ENCODE measurements at regions not wholly inside any gene's neighbourhood (a gene's known extent, or its start where the extent isn't known, plus 50 kb on each side); places are given as distances from the start of the nearest gene placed in this dataset.

DNA sequence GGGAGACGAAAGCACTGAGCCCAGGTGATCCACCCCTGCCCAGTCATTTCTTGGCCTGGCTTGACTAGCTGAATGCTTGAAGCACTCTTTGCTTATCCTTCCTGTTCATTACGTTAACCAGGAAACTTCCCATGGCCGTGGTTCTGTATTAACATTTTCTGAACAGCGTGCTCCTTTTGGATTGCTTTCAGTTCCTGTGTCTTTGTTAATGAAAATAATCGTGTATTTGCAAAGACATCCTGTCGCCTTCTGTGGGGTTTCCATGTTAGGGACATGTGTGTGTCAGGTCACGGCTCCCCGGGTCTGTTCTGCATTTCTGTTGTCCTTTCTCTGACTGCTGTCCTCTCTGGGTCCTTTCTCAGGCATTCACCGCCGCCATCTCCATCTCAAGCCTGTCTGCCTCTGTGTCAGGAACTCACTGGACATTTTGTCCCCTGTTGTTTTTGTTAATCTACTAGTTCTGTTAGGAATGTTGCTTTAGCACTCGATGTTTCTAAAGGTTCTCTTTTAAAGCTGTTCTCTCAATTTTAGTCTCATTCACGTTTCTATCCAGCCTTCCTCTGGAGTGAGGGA is 434.1 kb upstream of the HS6ST1 start:
- Histone ChIP-seq H4K20me1 (no peaks in the 10 kb centered on the region), H3K9me3 (replicated peaks in 1 of 11) (no peaks in the 10 kb centered on the region), H3K9ac (peak overlapping the region in 9 of 11 experiments; percentile 16 to 75 (median 65); a peak in 17 of 22 replicates), H3K4me2 (peak overlapping the region; percentile 77 to 96 (median 87)), H3K36me3 (no peaks in the 10 kb centered on the region), H3K4me3 (no peak overlapping the region), H3K27me3 (no peaks in the 10 kb centered on the region), H3K27ac (peak overlapping the region in 9 of 11 experiments; percentile 61 to 87 (median 82); a peak in 18 of 22 replicates), H3K4me1 (peaks cover 46 to 71% (median 67%) of the 10 kb centered on the region in 10 experiments)
- TF ChIP-seq Cebpa-rat (IDR thresholded peaks at IDR 0.05): no peak

DNA sequence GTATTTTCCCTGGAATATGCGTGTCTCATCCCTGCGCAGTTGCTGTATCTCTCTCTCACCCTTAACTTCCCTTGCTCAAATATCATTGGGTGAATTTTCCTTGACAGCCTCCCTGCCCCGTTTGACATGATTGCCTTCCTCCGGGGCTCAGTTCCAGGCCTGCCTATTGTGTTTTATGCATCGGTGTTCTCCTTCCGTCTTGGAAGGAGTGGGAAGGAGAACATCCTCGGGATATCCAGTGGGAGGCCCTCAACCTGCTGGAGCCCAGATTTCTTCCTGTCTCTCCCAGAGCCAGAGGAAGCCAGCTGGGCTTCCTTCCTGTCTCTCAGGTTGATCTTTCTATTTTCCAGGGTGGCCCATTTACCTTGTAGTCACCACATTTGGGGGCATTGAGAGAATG is 434.7 kb upstream of the HS6ST1 start:
- peak overlapping the region in 9 of 11 experiments; percentile 61 to 87 (median 82); a peak in 18 of 22 replicates for H3K27ac ChIP-seq

DNA sequence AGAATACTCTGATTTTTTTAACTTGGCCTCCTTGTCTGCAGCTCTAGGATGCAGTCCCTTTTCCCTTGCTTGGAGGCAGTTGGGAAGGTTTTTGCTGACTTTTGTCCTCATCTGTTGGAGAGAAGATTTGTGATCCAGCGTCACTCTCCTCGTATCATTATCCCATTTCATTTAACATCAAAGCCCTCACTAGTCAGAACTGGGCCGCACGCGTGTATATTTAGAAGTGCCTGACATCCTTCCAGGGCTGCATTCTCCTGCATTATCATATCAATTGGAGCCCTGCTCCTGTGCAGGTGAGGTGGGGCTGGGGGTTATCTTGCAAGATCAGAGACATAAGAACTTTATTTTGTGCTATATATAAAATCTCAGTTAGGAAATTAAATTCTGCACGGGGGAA is 435.1 kb upstream of the HS6ST1 start:
- Histone ChIP-seq H3K27ac (peak overlapping the region in 9 of 11 experiments; percentile 61 to 87 (median 82); a peak in 18 of 22 replicates), H3K4me3 (peak overlapping the region in 3 of 10 experiments; percentile 4 to 13 (median 9); a peak in 4 of 20 replicates), H3K27me3 (no peaks in the 10 kb centered on the region), H3K4me2 (peak overlapping the region; percentile 77 to 96 (median 87)), H3K4me1 (peaks cover 46 to 72% (median 67%) of the 10 kb centered on the region in 10 experiments), H4K20me1 (no peaks in the 10 kb centered on the region), H3K36me3 (no peaks in the 10 kb centered on the region), H3K9ac (peak overlapping the region in 9 of 11 experiments; percentile 16 to 75 (median 65); a peak in 16 of 22 replicates), H3K9me3 (replicated peaks in 1 of 11) (no peaks in the 10 kb centered on the region)
- TF ChIP-seq Cebpa-rat (IDR thresholded peaks at IDR 0.05): no peak

More for the DNA sequence above, 434.7 kb upstream of the HS6ST1 start:
- H3K4me2 ChIP-seq: peak overlapping the region; percentile 77 to 96 (median 87)
- peak overlapping the region in 3 of 10 experiments; percentile 4 to 13 (median 9); a peak in 2 of 20 replicates for H3K4me3 ChIP-seq
- no peaks in the 10 kb centered on the region for H3K36me3 ChIP-seq
- H3K27me3 ChIP-seq: no peaks in the 10 kb centered on the region
- H4K20me1 ChIP-seq: no peaks in the 10 kb centered on the region
- peaks cover 46 to 72% (median 67%) of the 10 kb centered on the region in 10 experiments for H3K4me1 ChIP-seq
- peak overlapping the region in 9 of 11 experiments; percentile 16 to 75 (median 65); a peak in 17 of 22 replicates for H3K9ac ChIP-seq
- TF ChIP-seq Cebpa-rat (IDR thresholded peaks at IDR 0.05): no peak
- H3K9me3 ChIP-seq (replicated peaks in 1 of 11): no peaks in the 10 kb centered on the region

DNA sequence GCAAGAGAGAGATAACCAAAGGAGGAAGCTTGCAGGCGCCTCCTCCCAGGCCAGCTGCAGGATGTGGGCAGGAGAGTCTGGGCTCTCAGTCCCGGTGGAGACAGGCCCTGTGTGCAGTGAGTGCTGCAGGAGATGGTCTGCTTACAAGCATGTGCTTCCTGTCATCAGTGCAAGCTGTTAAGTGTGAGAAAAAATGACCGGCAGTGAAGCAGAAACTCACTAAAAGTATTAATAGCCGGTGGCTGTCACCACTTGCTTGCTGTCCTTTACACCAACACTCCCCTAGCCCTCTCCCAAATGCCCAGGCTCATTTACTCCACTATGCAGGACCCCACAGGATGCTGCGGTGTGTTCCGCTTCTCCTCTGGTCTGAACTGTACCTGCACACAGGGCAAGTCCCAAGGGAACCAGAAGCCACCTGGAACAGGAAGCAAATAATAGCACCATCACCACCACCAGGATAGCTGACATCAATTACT is 435.6 kb upstream of the HS6ST1 start:
- no peaks in the 10 kb centered on the region for H4K20me1 ChIP-seq
- H3K27ac ChIP-seq: peak overlapping the region in 10 of 11 experiments; percentile 30 to 87 (median 80); a peak in 19 of 22 replicates
- H3K27me3 ChIP-seq: no peaks in the 10 kb centered on the region
- H3K4me3 ChIP-seq: peak overlapping the region in 6 of 10 experiments; percentile 15 to 42 (median 33); a peak in 8 of 20 replicates
- peak overlapping the region in 9 of 11 experiments; percentile 20 to 75 (median 58); a peak in 15 of 22 replicates for H3K9ac ChIP-seq
- H3K4me1 ChIP-seq: peaks cover 46 to 72% (median 67%) of the 10 kb centered on the region in 10 experiments
- TF ChIP-seq Cebpa-rat (IDR thresholded peaks at IDR 0.05): 0 out of 22 replicates have a peak, but pooled peaks of 1 of the 11 experiments have one; percentile 14
- H3K36me3 ChIP-seq: no peaks in the 10 kb centered on the region
- peak overlapping the region; percentile 77 to 96 (median 87) for H3K4me2 ChIP-seq
- H3K9me3 ChIP-seq (replicated peaks in 1 of 11): no peaks in the 10 kb centered on the region

DNA sequence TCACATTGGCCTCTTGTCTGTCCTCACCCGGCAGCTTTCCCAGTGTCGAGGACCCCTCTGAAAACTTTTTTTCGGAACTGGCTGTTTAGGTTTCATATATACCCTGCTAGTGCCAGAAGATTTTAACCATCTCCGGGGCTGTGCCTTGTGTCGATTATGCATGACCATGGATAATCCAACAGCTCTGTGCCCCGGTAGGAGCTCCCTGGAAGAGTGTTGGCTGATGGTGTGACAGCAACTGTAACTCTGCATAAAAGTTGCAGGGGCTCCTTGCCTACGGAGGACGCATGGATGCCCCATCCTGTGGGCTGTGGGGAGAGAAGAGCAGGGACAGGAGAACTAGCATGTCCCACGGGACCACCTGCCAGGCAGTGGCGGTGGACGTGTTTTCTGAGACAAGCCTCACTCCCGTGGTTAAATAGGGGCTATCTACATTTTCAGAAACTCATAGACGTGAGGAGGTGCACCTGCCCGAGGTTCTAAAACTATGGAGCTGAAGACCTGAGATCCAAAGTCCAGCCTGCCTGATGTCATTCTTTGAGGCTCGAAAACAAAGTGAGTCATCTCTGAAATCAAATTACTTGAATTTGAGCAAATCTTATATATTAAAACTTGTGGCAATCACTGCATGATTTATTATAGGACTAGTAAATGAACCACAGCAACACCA is 437.2 kb upstream of the HS6ST1 start:
- no peaks in the 10 kb centered on the region for H3K36me3 ChIP-seq
- H3K4me2 ChIP-seq: peak overlapping the region; percentile 77 to 96 (median 87)
- peaks cover 40 to 62% (median 57%) of the 10 kb centered on the region in 10 experiments for H3K4me1 ChIP-seq
- H3K4me3 ChIP-seq: peak overlapping the region in 3 of 10 experiments; percentile 35 to 49 (median 42); a peak in 3 of 20 replicates
- no peaks in the 10 kb centered on the region for H4K20me1 ChIP-seq
- peaks cover 0 to 8% (median 4%) of the 10 kb centered on the region in 11 experiments; a peak in 8 of 22 replicates for H3K9me3 ChIP-seq (replicated peaks in 1 of 11)
- peak overlapping the region in 3 of 11 experiments; percentile 5 to 67 (median 67); a peak in 4 of 22 replicates for H3K9ac ChIP-seq
- peak overlapping the region in 3 of 11 experiments; percentile 77 to 87 (median 87); a peak in 4 of 22 replicates for H3K27ac ChIP-seq
- H3K27me3 ChIP-seq: no peaks in the 10 kb centered on the region
- TF ChIP-seq Cebpa-rat (IDR thresholded peaks at IDR 0.05): no peak

DNA sequence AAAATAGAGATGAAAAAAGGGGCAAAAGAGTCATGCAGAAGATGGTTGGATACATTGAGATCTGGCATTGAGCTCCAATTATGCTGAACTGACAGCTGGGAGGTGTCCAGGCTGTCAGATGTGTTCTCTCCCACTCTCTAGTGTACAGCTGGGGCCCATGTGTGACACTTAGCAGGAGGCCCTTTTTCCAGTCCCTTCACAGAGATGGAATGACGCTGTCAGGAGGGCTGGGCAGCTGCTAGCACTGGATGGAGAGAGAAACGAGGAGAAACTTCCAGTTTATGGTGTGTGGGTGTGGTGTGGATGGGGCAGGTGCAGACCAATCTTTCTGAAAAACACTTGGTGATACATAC is 437.7 kb upstream of the HS6ST1 start:
- peaks cover under 1 to 13% (median 5%) of the 10 kb centered on the region in 11 experiments; a peak in 11 of 22 replicates for H3K9me3 ChIP-seq (replicated peaks in 1 of 11)
- H3K36me3 ChIP-seq: no peaks in the 10 kb centered on the region
- peaks cover 40 to 56% (median 52%) of the 10 kb centered on the region in 10 experiments for H3K4me1 ChIP-seq
- H3K9ac ChIP-seq: no peak overlapping the region
- H3K27ac ChIP-seq: no peak overlapping the region
- no peaks in the 10 kb centered on the region for H3K27me3 ChIP-seq
- no peaks in the 10 kb centered on the region for H4K20me1 ChIP-seq
- no peak overlapping the region for H3K4me3 ChIP-seq
- no peak for TF ChIP-seq Cebpa-rat (IDR thresholded peaks at IDR 0.05)
- H3K4me2 ChIP-seq: peak overlapping the region in 9 of 11 experiments; percentile 77 to 96 (median 86); a peak in 13 of 22 replicates

DNA sequence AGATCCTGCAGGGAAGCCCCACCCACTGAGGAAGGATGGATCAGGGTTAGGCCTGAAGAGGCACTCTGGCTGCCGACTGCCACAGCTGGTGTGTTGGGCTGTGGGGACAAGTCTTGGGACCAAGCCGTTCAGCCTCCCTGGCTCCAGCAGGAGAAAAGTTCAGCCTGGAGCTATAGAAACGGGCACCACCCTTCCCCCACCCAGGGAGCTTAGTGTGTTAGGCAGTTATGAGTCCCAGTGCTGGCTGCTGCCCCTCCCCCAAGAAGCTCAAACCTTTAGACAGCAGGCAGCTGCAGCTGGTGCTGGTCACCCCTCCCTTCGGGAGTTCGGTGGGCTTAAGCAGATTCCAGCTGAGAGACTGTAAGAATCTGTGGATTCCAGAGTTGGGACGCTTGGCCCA is 447.1 kb upstream of the HS6ST1 start:
- H3K36me3 ChIP-seq: no peaks in the 10 kb centered on the region
- H4K20me1 ChIP-seq: no peaks in the 10 kb centered on the region
- peaks cover 25 to 43% (median 31%) of the 10 kb centered on the region in 11 experiments for H3K9me3 ChIP-seq (replicated peaks in 1 of 11)
- TF ChIP-seq Cebpa-rat (IDR thresholded peaks at IDR 0.05): no peak
- H3K4me2 ChIP-seq: peak overlapping the region in 7 of 11 experiments; percentile 2 to 39 (median 26); a peak in 8 of 22 replicates
- H3K27me3 ChIP-seq: no peaks in the 10 kb centered on the region
- H3K9ac ChIP-seq: no peak overlapping the region
- H3K4me3 ChIP-seq: no peak overlapping the region
- H3K27ac ChIP-seq: no peak overlapping the region
- H3K4me1 ChIP-seq: peaks cover 0 to 9% (median 2%) of the 10 kb centered on the region in 10 experiments; a peak in 11 of 20 replicates

DNA sequence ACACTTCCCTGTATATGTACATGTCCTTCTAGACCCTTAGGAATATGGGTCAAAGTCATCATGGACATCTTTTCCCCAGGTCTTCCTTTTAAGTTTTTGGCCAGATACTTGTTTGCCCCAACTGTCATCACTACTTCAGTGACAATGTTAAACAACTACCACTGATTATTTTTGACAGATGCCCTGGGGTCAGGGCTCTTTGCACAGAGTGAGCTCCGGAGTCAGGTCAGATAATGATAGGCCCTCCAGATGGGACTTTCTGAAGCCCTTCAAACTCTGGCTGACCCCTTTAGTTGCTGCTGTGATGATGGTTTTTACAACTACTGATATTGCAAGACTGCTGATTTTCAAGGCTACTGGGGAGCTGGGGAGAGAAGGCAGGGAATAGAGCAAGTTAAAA is 449.4 kb upstream of the HS6ST1 start:
- Histone ChIP-seq H3K9me3 (replicated peaks in 1 of 11) (peaks cover 12 to 25% (median 16%) of the 10 kb centered on the region in 11 experiments; a peak in 21 of 22 replicates), H3K36me3 (no peaks in the 10 kb centered on the region), H3K4me3 (no peak overlapping the region), H3K27ac (no peak overlapping the region), H3K4me1 (peaks cover 0 to 13% (median 2%) of the 10 kb centered on the region in 10 experiments; a peak in 11 of 20 replicates), H3K4me2 (no peak overlapping the region), H3K9ac (no peak overlapping the region), H4K20me1 (no peaks in the 10 kb centered on the region), H3K27me3 (no peaks in the 10 kb centered on the region)
- TF ChIP-seq Cebpa-rat (IDR thresholded peaks at IDR 0.05): no peak

Measured in BLaER1 treated with 17β-estradiol and CSF1 and Interleukin-3, amounts not matched to agents 10 nM and 100 nM (cell line).